OCI-LY3 (cell line): ENCODE measurements at regions not wholly inside any gene's neighbourhood (a gene's known extent, or its start where the extent isn't known, plus 50 kb on each side); places are given as distances from the start of the nearest gene placed in this dataset.

Source experiments
- H2AFZ ChIP-seq: fragments of 200-600, 300-600 bp; shearing (Covaris generic); 2 replicates; pipeline ENCODE4 v1.6.0; 2014; ENCODE audit warnings: antibody characterized with exemption, low read depth, low read length
- H3K27ac ChIP-seq: fragments of 200-600, 300-600 bp; sonication (generic); 2 replicates; pipeline ENCODE4 v1.5.1; 2014; ENCODE audit warnings: mild to moderate bottlenecking, low read length, moderate library complexity, mixed read lengths
- H3K27me3 ChIP-seq: fragments of 200-600, 300-600 bp; sonication (generic); 2 replicates; pipeline ENCODE4 v1.6.1; 2014; ENCODE audit warnings: low read depth, low read length, mixed read lengths
- H3K36me3 ChIP-seq: fragments of 200-600, 300-600 bp; sonication (generic); replicated peaks from 2 replicates; pipeline ENCODE3; 2014; ENCODE audit warnings: low read depth, low read length, mixed read lengths
- H3K4me1 ChIP-seq: fragments of 300-600, 200-600 bp; sonication (generic); 2 replicates; pipeline ENCODE4 v1.6.1; 2014; ENCODE audit warnings: low read length, mixed read lengths
- H3K4me2 ChIP-seq: fragments of 200-600, 300-600 bp; sonication (generic); 2 replicates; pipeline ENCODE4 v1.6.1; 2014; ENCODE audit warnings: low read length, mixed read lengths
- H3K4me3 ChIP-seq: fragments of 300-600, 200-600 bp; sonication (generic); 2 replicates; pipeline ENCODE4 v1.5.1; 2014; ENCODE audit warnings: antibody characterized with exemption, mild to moderate bottlenecking, low read length, moderate library complexity
- H3K79me2 ChIP-seq: fragments of 300-600, 200-600 bp; shearing (Covaris generic); 2 replicates; pipeline ENCODE4 v1.6.1; 2014; ENCODE audit warnings: mild to moderate bottlenecking, low read length, mixed read lengths
- H3K9ac ChIP-seq: fragments of 300-600, 200-600 bp; shearing (Covaris generic); 2 replicates; pipeline ENCODE4 v1.6.0; 2014; ENCODE audit warnings: mild to moderate bottlenecking, low read length, moderate library complexity
- H3K9me3 ChIP-seq: fragments of 200-600, 300-600 bp; shearing (Covaris generic); 2 replicates; pipeline ENCODE4 v1.6.1; 2014; ENCODE audit warnings: low read length, mixed read lengths; ENCODE audit not compliant: insufficient read depth
- H4K20me1 ChIP-seq: fragments of 200-600, 300-600 bp; sonication (generic); 2 replicates; pipeline ENCODE4 v1.6.1; 2016; ENCODE audit warnings: low read length, mixed read lengths; ENCODE audit not compliant: insufficient read depth
- CTCF ChIP-seq: fragments of 200-600, 300-600 bp; sonication (generic); IDR thresholded peaks from 2 replicates; pipeline ENCODE4 v1.5.1; 2014; ENCODE audit warnings: antibody characterized with exemption, low read length, low read depth
- EZH2phosphoT487 ChIP-seq: fragments of 200-600 bp; shearing (Covaris generic); IDR thresholded peaks from 2 replicates; pipeline ENCODE4 v1.6.1; 2018; ENCODE audit warnings: antibody characterized with exemption, mixed run types, low read depth

GRCh38 chrY:7470037-7470436, 558.5 kb upstream of the AMELY start:
- no peak overlapping the region for H3K4me3 ChIP-seq
- H4K20me1 ChIP-seq, result no peaks in the 10 kb centered on the region
- no peaks in the 10 kb centered on the region for H3K27me3 ChIP-seq
- no peak overlapping the region for H3K9ac ChIP-seq
- no peak for TF ChIP-seq EZH2phosphoT487
- TF ChIP-seq CTCF, result no peak
- H3K4me1 ChIP-seq, result no peaks in the 10 kb centered on the region
- H3K9me3 ChIP-seq, result no peaks in the 10 kb centered on the region
- no peaks in the 10 kb centered on the region for H3K79me2 ChIP-seq
- no peak overlapping the region for H2AFZ ChIP-seq
- no peak overlapping the region for H3K4me2 ChIP-seq
- no peak overlapping the region for H3K27ac ChIP-seq
- H3K36me3 ChIP-seq, result no peaks in the 10 kb centered on the region

GRCh38 chrY:7468951-7469745, 557.6 kb upstream of the AMELY start:
- Histone ChIP-seq H3K9me3 (no peaks in the 10 kb centered on the region), H3K4me1 (no peaks in the 10 kb centered on the region), H3K4me2 (no peak overlapping the region), H3K9ac (no peak overlapping the region), H3K27me3 (no peaks in the 10 kb centered on the region), H3K4me3 (no peak overlapping the region), H2AFZ (no peak overlapping the region), H3K36me3 (no peaks in the 10 kb centered on the region), H4K20me1 (no peaks in the 10 kb centered on the region), H3K79me2 (no peaks in the 10 kb centered on the region), H3K27ac (no peak overlapping the region)
- TF ChIP-seq CTCF (no peak), EZH2phosphoT487 (no peak)

- Histone ChIP-seq H3K27ac (no peak overlapping the region), H3K27me3 (no peaks in the 10 kb centered on the region), H2AFZ (no peak overlapping the region), H3K9me3 (no peaks in the 10 kb centered on the region), H4K20me1 (no peaks in the 10 kb centered on the region), H3K79me2 (no peaks in the 10 kb centered on the region), H3K36me3 (no peaks in the 10 kb centered on the region), H3K9ac (no peak overlapping the region), H3K4me1 (no peaks in the 10 kb centered on the region), H3K4me2 (no peak overlapping the region), H3K4me3 (no peak overlapping the region)
- no peak for TF ChIP-seq CTCF
These were observed 556.4 kb upstream of the AMELY start for GRCh38 chrY:7467796-7468520.

- Histone ChIP-seq H3K27ac (no peak overlapping the region), H3K4me2 (no peak overlapping the region), H3K27me3 (no peaks in the 10 kb centered on the region), H4K20me1 (no peaks in the 10 kb centered on the region), H3K36me3 (no peaks in the 10 kb centered on the region), H3K4me1 (no peaks in the 10 kb centered on the region), H3K79me2 (no peaks in the 10 kb centered on the region), H2AFZ (no peak overlapping the region), H3K9ac (no peak overlapping the region), H3K4me3 (no peak overlapping the region), H3K9me3 (no peaks in the 10 kb centered on the region)
- TF ChIP-seq EZH2phosphoT487, result no peak
- no peak for TF ChIP-seq CTCF
These were observed 553.7 kb upstream of the AMELY start for GRCh38 chrY:7465185-7465621.
